NOMO-1 treated with dmso at 0.1 percent for 144 hours (cell line): ENCODE measurements at regions not wholly inside any gene's neighbourhood (a gene's known extent, or its start where the extent isn't known, plus 50 kb on each side); places are given as distances from the start of the nearest gene placed in this dataset.

Experiments
- DNase-seq: peaks from one replicate; lab custom pipeline; 2025; ENCODE audit not compliant: unreplicated experiment; lab: John Stamatoyannopoulos, UW

GRCh38 chr11:116226731-116227130 lies 546.1 kb downstream of the BUD13 start:
- no peak for DNase-seq

DNA sequence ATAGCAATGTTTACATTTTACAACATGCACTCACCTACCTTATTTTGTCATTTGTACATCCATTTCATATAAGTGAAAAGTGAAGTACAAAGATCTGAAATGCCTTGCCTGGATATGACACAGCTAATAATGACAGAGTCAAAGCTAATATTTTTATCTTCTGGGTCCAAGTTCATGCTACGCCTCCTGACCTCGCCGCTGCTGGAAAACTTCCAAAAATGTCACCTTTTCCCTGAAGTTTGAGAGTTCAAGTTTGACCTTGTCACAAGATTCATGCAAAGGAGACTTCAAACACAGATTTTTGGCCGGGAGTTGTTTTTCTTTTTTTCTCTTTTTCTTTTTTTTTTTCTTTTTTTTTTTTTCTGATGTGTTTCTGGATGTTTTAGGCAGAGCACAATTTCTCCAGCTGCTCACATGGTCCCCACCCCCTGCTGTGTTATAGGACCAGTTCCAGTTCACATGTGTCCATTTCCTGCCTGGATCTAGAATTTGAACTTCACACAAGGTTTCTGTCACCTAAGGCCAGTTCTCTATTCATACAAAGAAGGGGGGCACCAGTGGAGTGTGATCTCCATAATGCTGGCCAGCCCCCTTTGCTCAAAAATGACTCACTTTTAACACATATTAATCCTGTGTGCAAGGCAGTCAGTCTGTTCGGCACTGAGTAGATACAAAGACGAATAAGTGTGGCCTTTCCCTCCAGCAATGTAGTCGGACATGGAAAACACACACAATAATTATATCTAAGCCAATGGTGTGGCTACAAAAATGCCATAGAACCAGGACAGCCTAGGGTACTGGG lies 546.8 kb downstream of the BUD13 start:
- no peak for DNase-seq

DNA sequence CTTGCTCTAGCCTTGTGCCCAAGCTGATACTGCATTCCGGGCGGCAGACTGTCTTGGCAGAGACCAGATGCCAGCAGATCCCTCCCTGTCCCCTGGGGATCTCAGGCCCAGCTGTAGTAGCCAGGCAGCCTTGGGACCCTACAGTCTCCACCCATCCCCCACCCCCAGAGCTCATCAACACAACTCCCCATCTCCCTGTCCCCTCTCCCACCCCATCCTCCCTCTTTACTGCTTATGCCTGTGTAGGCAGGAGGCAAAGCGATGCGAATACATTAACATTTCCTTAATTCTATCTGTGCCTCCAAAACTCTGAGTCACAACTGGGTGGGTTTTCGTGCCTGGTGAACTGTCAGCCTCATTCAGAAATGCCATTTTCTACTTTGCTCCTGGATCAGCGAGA lies 547.6 kb downstream of the BUD13 start:
- no peak for DNase-seq

DNA sequence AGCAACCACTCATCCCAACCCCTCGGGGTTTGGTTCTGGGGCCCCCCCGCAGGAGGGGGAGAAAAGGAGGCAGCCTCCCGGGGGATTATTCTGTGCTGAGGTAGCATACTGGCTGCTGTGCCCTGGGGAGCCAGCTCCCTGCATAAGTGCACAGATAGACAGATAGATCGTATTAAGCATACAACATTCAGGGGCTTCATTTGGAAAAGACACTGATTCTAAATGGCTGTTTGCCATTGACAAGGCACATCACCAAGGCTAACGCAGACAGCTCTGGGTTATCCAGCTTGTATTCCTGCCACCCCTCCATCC lies 547.9 kb downstream of the BUD13 start:
- DNase-seq, result no peak

DNA sequence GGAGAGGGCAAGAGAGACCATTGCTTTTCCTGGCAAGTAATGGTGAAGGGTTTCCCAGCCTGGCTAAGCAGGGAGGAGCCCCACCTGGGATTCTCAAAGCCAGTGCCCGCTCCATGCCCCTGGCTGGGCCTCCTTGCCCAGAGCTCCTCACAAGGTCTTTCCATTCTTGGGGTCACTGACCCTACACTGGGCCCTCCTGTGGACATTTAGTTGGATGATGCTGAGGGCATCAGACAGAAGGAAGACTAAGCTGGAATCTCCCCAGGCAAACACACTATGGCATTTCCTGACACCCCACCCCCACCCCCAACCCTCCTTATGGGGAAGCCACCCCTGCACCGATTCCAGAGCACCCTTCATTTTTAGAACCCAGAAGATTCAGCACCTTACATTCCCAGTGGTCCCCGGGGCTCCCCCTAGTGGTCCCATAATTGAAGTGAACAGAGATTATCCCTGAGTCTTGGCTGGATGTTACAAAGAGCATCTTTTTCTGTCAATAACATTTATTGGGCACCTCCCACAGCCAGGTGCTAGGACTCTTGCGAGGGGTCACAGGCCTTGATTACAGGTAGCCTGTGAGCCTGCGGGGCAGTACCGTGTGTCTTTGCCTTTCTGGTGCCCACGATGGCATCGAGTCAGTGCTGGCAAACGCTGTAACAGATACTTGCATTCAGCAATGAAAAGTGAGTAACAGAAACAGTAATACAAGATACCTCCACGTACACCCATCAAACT lies 548.5 kb downstream of the BUD13 start:
- DNase-seq, result no peak

GRCh38 chr11:116221351-116221750 lies 551.4 kb downstream of the BUD13 start:
- no peak for DNase-seq

DNA sequence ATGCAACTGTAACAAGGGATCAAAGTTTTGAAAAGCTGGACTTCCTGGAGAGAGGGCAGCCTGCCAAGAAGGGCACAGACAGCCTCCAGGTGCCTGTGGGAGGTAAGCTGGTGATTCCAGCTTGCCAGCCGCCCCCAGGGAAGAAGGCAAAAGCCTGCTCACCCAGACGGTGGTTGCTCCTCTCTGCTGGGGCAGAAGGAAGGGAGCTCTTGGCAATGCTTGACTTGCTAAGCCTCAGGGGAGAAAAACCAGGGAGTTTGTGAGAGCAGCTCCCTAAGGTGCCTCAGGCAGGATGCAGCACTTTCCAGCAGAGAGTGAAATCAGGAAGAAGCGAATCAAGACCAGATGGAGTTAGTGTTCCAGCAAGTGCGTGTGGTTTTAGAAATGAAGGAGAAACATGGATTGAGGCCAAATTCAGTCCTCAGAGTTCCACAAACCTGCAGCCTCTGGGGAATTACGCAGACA lies 553.6 kb downstream of the BUD13 start:
- DNase-seq, result no peak

GRCh38 chr11:116217441-116217840 lies 555.3 kb downstream of the BUD13 start:
- no peak for DNase-seq

- no peak for DNase-seq
These were observed 555.8 kb downstream of the BUD13 start for GRCh38 chr11:116217006-116217405.

GRCh38 chr11:116215471-116216113 lies 557.2 kb downstream of the BUD13 start:
- no peak for DNase-seq

GRCh38 chr11:116211147-116211546 lies 561.6 kb downstream of the BUD13 start:
- DNase-seq, result no peak

DNA sequence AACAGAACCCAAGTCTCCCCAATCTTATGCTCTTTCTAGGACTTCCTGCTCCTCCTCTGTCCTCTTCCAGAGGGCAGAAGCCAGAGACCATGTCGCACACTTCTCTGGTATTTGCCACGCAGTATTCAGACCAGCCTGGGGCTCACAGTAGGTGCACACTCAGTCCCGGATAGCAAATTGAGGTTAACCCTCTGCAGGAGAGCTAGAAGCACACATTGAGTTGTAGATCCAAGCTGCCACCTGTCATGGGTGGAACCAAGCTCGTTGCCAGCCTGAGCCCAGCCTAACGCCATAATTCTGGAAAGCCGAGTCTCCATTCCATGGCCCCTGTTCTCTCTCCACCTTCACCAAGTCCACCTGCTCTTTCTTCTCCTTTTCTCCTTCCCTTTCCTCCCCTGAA lies 562.1 kb downstream of the BUD13 start:
- no peak for DNase-seq

GRCh38 chr11:116209255-116209654 lies 563.5 kb downstream of the BUD13 start:
- DNase-seq, result no peak

DNA sequence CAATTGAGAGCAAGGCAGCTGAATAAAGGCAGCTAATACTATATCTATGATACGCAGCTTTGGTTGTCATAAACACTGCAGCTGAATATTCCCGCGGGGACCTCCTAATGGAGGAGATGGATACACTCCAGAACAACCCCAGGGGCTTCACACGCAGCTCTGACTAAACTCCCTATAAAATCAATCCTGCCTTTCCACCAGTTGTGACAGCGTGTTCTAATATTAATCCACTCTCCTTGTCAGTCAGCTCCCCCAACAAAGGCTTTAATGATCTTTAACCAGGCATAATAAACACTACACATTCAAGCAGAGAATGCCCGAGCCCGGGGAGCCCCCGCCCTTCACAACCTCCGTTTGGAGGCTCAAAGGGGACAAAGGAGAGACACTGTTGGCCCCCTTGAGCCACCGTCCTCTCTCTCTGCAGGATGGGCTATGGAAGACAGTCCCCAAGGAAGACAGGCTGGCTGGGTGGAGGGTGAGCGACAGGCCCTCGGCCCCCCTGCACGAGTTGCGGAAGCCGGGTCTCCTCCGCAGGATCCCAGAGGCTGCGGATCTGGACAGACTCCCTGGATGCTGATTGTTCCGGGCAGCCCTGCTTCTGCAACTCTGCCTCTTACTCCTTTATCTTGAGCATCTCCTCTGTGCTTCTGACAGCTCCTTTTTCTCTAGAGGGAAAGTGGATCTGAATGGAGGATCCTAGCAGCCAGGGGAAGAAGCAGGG lies 565.2 kb downstream of the BUD13 start:
- DNase-seq, result no peak

- no peak for DNase-seq
These were observed 565.8 kb downstream of the BUD13 start for GRCh38 chr11:116207019-116207418.

- no peak for DNase-seq
These were observed 569.9 kb downstream of the BUD13 start for GRCh38 chr11:116202922-116203321.

DNA sequence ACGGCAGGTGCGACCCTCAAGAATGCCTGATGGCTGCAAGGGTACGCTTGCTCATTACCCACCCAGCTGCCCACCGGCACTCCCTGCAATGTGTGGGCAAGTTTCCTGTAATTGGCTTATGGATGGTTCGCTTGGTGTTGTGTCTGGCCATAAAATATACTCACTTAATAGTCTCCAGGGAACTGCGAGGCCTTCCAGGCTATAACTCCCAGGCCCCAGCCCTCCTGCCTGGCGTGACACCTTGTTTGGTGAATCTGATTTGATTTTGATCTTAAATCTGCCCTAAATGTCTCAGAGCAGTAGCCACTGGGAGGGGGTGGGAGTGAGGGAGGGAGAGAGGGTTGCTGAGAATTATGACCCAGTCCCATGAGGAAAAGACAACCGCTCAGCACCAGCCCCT lies 572.2 kb downstream of the BUD13 start:
- no peak for DNase-seq

- DNase-seq, result no peak
These were observed 573.6 kb downstream of the BUD13 start for GRCh38 chr11:116199182-116199581.

DNA sequence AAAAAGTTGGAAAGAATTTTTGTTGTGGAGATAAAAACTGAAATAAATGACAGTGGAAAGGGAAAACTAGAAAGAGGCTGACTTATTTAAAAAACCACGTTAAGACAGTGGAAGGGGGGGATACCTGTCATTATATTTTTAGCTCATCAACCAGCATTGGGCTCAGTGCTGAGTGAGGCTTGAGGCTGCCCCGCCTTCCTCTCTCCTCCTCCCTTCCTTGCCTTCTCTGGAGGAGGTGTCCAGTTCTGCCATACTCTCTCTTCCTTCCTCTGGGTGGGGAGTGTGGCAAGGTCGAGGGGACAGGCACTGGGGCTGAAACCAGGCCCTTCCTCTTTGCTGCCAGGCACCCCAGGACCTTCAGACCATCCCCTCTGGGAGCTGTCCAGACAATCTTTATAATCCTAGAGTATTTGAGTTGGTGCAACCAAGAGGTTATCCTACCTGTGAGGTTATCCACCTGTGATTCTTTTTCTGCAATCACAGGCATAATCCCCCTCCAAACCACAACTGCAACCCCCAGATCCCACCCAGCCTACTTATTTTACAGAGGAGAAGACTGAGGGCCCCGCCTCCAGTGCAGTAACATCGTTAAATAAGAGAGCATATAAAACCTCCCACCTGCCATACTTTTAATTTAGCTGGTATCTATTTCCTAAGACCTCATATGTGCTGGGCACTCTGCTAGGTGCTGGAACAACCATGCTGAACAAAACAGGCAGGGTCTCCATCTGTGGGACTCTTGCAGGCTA lies 578.5 kb downstream of the BUD13 start:
- no peak for DNase-seq

DNA sequence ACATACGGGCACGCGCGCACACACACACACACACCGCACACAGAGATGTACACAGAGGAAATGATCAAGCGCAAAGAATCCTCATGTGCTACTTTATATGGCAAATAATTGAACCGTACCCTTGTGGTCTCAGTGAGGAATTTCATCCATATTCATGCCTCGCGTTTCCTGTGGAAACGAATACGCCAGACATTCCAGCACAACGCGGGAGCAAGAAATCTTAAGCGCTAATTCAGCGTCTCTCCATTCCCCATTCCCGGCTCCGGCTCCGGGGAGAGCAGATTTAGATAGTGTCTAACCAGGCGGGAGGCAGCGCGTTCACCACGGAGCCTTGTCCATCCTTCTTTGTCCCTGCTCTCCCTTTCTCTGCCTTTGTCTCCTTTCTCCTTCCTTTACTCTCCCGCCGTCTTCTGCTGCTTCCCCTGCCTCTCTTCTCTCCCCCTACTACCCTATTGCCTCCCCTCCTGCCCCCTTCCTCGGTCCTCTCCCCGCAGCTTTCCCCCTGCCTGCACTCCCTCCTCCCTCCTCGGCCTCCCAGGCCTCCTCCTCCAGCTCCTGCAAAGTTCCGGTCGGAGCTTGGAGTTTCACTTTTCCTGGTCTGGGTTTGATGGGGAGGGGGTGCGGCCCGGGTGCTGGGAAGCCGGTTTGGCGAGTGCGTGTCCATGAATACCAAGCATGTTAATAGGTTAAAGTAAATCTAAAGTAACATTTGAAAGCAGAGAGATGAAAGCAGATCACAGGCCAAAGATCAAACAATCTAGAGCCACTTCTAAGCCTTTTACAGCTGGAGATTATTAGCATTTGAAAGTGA lies 579.3 kb downstream of the BUD13 start:
- DNase-seq, result no peak
